ENCODE measurements at regions not wholly inside any gene's neighbourhood (a gene's known extent, or its start where the extent isn't known, plus 50 kb on each side); places are given as distances from the start of the nearest gene placed in this dataset.
"Not testable (repeated sequence)": the region's sequence is repeated elsewhere in the genome, so short reads cannot be mapped to it uniquely, and the experiment has no call there.

DNA sequence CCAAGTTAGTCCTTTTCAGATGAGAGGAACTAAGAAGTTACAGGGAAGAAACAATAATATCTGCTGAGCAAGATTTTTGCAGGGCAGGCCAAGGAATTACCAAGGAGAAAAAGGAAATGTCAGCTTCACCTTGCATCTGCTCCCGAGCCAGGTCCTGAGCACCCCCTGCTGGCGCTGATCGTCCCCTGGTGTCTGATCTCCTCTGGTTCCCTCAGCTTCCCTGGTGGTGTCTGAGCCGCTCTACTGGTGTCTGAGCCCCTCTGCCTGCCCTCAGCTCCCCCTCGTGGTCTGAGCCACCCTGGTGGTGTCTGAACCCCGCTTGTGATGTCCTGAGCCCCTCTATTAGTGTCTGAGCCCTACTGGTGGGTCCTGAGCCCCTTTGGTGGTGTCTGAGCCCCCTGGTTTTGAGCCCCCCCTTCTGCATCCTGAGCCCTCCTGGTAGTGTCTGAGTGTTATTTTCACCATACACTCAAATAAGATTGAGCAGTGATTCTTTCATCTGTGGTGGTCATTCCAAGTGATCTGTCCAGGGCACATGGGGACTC lies 196.6 kb upstream of the POTEB2 start:
- TF ChIP-seq, protein P1, sequence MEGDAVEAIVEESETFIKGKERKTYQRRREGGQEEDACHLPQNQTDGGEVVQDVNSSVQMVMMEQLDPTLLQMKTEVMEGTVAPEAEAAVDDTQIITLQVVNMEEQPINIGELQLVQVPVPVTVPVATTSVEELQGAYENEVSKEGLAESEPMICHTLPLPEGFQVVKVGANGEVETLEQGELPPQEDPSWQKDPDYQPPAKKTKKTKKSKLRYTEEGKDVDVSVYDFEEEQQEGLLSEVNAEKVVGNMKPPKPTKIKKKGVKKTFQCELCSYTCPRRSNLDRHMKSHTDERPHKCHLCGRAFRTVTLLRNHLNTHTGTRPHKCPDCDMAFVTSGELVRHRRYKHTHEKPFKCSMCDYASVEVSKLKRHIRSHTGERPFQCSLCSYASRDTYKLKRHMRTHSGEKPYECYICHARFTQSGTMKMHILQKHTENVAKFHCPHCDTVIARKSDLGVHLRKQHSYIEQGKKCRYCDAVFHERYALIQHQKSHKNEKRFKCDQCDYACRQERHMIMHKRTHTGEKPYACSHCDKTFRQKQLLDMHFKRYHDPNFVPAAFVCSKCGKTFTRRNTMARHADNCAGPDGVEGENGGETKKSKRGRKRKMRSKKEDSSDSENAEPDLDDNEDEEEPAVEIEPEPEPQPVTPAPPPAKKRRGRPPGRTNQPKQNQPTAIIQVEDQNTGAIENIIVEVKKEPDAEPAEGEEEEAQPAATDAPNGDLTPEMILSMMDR (IDR thresholded peaks at IDR 0.05): not testable (repeated sequence)
- TF ChIP-seq POLR2AphosphoS5 (IDR thresholded peaks at IDR 0.05): not testable (repeated sequence)

All from breast epithelium (tissue), 3 donors.